HL-60 (cell line): ENCODE measurements at regions not wholly inside any gene's neighbourhood (a gene's known extent, or its start where the extent isn't known, plus 50 kb on each side); places are given as distances from the start of the nearest gene placed in this dataset.

ENCODE experiments used
- GABPA ChIP-seq: IDR thresholded peaks from 2 replicates; pipeline ENCODE4 v1.6.1; 2012; ENCODE audit warnings: low read depth
- POLR2AphosphoS5 ChIP-seq: IDR thresholded peaks from 2 replicates; pipeline ENCODE4 v1.6.1; 2012; ENCODE audit warnings: low read depth
- REST ChIP-seq: IDR thresholded peaks from 2 replicates; pipeline ENCODE4 v1.6.1; 2012; ENCODE audit warnings: low read depth; ENCODE audit not compliant: insufficient replicate concordance
- SPI1 ChIP-seq: IDR thresholded peaks from 2 replicates; pipeline ENCODE4 v1.6.1; 2012; ENCODE audit warnings: low read depth, mild to moderate bottlenecking, borderline replicate concordance
- TF ChIP-seq, protein P1 (sequence below): IDR thresholded peaks from one replicate; pipeline ENCODE4 v1.5.1; 2011; ENCODE audit warnings: low read length, control low read depth, inconsistent platforms; ENCODE audit not compliant: insufficient read depth

DNA sequence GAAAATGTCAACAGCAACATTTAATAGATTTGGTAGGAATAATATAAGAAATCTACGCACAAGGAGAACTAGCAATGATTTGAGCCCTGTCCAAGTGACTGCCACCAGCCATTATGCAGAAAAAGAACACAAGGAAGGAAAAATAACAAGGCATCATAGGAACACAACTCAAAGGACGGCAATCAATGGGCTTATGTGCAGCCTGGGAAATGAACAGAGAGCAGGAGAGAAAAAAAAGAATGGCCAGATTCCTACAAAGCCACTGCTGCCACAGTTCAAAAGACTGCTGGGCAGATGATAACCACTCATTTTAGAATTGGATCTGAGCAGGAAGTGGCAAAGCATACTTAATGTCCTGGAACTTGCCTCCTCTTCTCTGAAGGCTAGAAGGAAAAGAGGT is 274.3 kb upstream of the CAMK1G start:
- TF ChIP-seq, protein P1, sequence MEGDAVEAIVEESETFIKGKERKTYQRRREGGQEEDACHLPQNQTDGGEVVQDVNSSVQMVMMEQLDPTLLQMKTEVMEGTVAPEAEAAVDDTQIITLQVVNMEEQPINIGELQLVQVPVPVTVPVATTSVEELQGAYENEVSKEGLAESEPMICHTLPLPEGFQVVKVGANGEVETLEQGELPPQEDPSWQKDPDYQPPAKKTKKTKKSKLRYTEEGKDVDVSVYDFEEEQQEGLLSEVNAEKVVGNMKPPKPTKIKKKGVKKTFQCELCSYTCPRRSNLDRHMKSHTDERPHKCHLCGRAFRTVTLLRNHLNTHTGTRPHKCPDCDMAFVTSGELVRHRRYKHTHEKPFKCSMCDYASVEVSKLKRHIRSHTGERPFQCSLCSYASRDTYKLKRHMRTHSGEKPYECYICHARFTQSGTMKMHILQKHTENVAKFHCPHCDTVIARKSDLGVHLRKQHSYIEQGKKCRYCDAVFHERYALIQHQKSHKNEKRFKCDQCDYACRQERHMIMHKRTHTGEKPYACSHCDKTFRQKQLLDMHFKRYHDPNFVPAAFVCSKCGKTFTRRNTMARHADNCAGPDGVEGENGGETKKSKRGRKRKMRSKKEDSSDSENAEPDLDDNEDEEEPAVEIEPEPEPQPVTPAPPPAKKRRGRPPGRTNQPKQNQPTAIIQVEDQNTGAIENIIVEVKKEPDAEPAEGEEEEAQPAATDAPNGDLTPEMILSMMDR, result no peak
- no peak for TF ChIP-seq POLR2AphosphoS5
- TF ChIP-seq REST, result no peak
- no peak for TF ChIP-seq GABPA
- no peak for TF ChIP-seq SPI1
